H1 (cell line): ENCODE measurements at regions not wholly inside any gene's neighbourhood (a gene's known extent, or its start where the extent isn't known, plus 50 kb on each side); places are given as distances from the start of the nearest gene placed in this dataset.

ENCODE experiments used
- CTCF ChIA-PET: fragments of 300-600 bp; sonication (Branson Sonifier 250); formaldehyde crosslinking; loops from one replicate; lab custom pipeline; 2021; ENCODE audit not compliant: partially characterized antibody; lab: Charles Lee
- POLR2A ChIA-PET: fragments of 300-600 bp; sonication (Branson Sonifier 250); formaldehyde crosslinking; loops from one replicate; lab custom pipeline; 2021; ENCODE audit warnings: inconsistent platforms; ENCODE audit not compliant: partially characterized antibody; lab: Charles Lee
- DNase-seq, 2 experiments: peaks; one replicate each; pipeline versions ENCODE4 v3.0.0 to v3.0.0-alpha.2; 2010 to 2022; ENCODE audit warnings: low spot score in 2 of 2, low read depth in 1 of 2, mixed read lengths in 1 of 2
- FAIRE-seq: peaks from 2 replicates; lab custom pipeline; 2011; peaks lifted over from hg19 to GRCh38; lab: Jason Lieb, UNC
- H2AFZ ChIP-seq: 2 replicates; pipeline ENCODE4 v1.8.1; 2012; ENCODE audit warnings: low read length, inconsistent platforms
- H2AK5ac ChIP-seq: 2 replicates; pipeline ENCODE4 v1.6.1; 2013; ENCODE audit warnings: low read depth, low read length
- H2BK120ac ChIP-seq: replicated peaks from 2 replicates; pipeline ENCODE3; 2013; ENCODE audit warnings: low read depth, low read length, inconsistent platforms
- H2BK12ac ChIP-seq: 2 replicates; pipeline ENCODE4 v1.6.1; 2013; ENCODE audit warnings: low read depth, low read length
- H2BK15ac ChIP-seq: 2 replicates; pipeline ENCODE4 v1.6.1; 2013; ENCODE audit warnings: low read length
- H2BK20ac ChIP-seq: 2 replicates; pipeline ENCODE4 v1.6.1; 2013; ENCODE audit warnings: low read length
- H2BK5ac ChIP-seq: 2 replicates; pipeline ENCODE4 v1.6.1; 2013; ENCODE audit warnings: low read depth, low read length
- H3K14ac ChIP-seq: 2 replicates; pipeline ENCODE4 v1.6.1; 2013; ENCODE audit warnings: inconsistent platforms; ENCODE audit not compliant: insufficient read length
- H3K18ac ChIP-seq: 2 replicates; pipeline ENCODE4 v1.6.1; 2013; ENCODE audit warnings: low read length; ENCODE audit errors: extremely low read depth
- H3K23ac ChIP-seq: 2 replicates; pipeline ENCODE4 v1.6.1; 2013; ENCODE audit warnings: inconsistent platforms; ENCODE audit not compliant: insufficient read length
- H3K23me2 ChIP-seq: 2 replicates; pipeline ENCODE4 v1.6.1; 2013; ENCODE audit warnings: low read depth, low read length
- H3K27ac ChIP-seq: 2 replicates; pipeline ENCODE4 v1.6.1; 2011; ENCODE audit warnings: low read depth, low read length, inconsistent platforms
- H3K27me3 ChIP-seq, 4 experiments: replicated peaks in 1 of 4; 1 replicate in 1 of 4; 2 replicates in 3 of 4; pipeline versions ENCODE4 v1.6.1 to v1.8.1; 2011 to 2013; ENCODE audit warnings: low read length in 3 of 4, mild to moderate bottlenecking in 3 of 4, inconsistent platforms in 2 of 4, mixed read lengths in 2 of 4, moderate library complexity in 1 of 4; ENCODE audit not compliant: control insufficient read depth in 3 of 4, insufficient read depth in 3 of 4; ENCODE audit errors: extremely low read depth in 1 of 4
- H3K36me3 ChIP-seq, 4 experiments: 2 replicates each; pipeline versions ENCODE4 v1.6.1 to v1.8.1; 2011 to 2013; ENCODE audit warnings: mild to moderate bottlenecking in 4 of 4, low read length in 3 of 4, moderate library complexity in 2 of 4, control low read depth in 1 of 4, inconsistent platforms in 1 of 4; ENCODE audit not compliant: insufficient read depth in 4 of 4, control insufficient read depth in 2 of 4
- H3K4ac ChIP-seq: replicated peaks from 2 replicates; pipeline ENCODE3; 2013; ENCODE audit warnings: low read length, low read depth, mixed read lengths, inconsistent platforms; ENCODE audit not compliant: insufficient read length
- H3K4me1 ChIP-seq, 4 experiments: replicated peaks in 1 of 4; 1 replicate in 1 of 4; 2 replicates in 3 of 4; pipeline versions ENCODE4 v1.6.1 to v1.8.1; 2011 to 2013; ENCODE audit warnings: low read length in 3 of 4, inconsistent platforms in 2 of 4, mixed read lengths in 1 of 4; ENCODE audit not compliant: insufficient read depth in 4 of 4, control insufficient read depth in 3 of 4
- H3K4me2 ChIP-seq, 2 experiments: 2 replicates each; pipeline versions ENCODE4 v1.6.1 to v1.8.1; 2011 to 2013; ENCODE audit warnings: low read depth in 2 of 2, low read length in 2 of 2, control low read depth in 1 of 2, inconsistent platforms in 1 of 2, mild to moderate bottlenecking in 1 of 2; ENCODE audit not compliant: insufficient read depth in 1 of 2
- H3K4me3 ChIP-seq, 4 experiments: fragments of 200-600, 300-600 bp in 1 of 4; sonication (generic), shearing (Covaris generic), sonication (Bioruptor Twin) in 1 of 4; 2 replicates each; pipeline versions ENCODE4 v1.5.1 to v1.8.1; 2011 to 2016; ENCODE audit warnings: low read length in 4 of 4, low read depth in 3 of 4, control low read depth in 2 of 4, inconsistent platforms in 2 of 4, mild to moderate bottlenecking in 2 of 4, mixed read lengths in 1 of 4, moderate library complexity in 1 of 4; ENCODE audit not compliant: insufficient read depth in 2 of 4; ENCODE audit errors: extremely low read depth in 1 of 4
- H3K56ac ChIP-seq: replicated peaks from 2 replicates; pipeline ENCODE3; 2013; ENCODE audit warnings: low read depth, mild to moderate bottlenecking, mixed read lengths, low read length, inconsistent platforms; ENCODE audit not compliant: insufficient read length
- H3K79me1 ChIP-seq: 2 replicates; pipeline ENCODE4 v1.6.1; 2013; ENCODE audit warnings: low read depth, low read length, control low read depth
- H3K79me2 ChIP-seq, 2 experiments: 2 replicates each; pipeline versions ENCODE4 v1.6.1 to v1.8.1; 2012 to 2013; ENCODE audit warnings: low read length in 2 of 2, mild to moderate bottlenecking in 2 of 2, inconsistent platforms in 1 of 2; ENCODE audit not compliant: insufficient read depth in 2 of 2, control insufficient read depth in 1 of 2
- H3K9ac ChIP-seq, 4 experiments: replicated peaks in 1 of 4; 1 replicate in 1 of 4; 2 replicates in 3 of 4; pipeline versions ENCODE4 v1.6.1 to v1.8.1; 2011 to 2013; ENCODE audit warnings: low read depth in 3 of 4, low read length in 3 of 4, control low read depth in 2 of 4, mild to moderate bottlenecking in 2 of 4, moderate library complexity in 2 of 4, inconsistent platforms in 1 of 4; ENCODE audit errors: extremely low read depth in 1 of 4
- H3K9me3 ChIP-seq, 2 experiments: 2 replicates each; pipeline versions ENCODE4 v1.6.1 to v1.8.1; 2012 to 2013; ENCODE audit warnings: mild to moderate bottlenecking in 2 of 2, moderate library complexity in 2 of 2, control low read depth in 1 of 2, inconsistent platforms in 1 of 2, low read depth in 1 of 2, low read length in 1 of 2, mixed read lengths in 1 of 2; ENCODE audit not compliant: insufficient read depth in 2 of 2
- H4K20me1 ChIP-seq, 2 experiments: replicated peaks in 1 of 2; 2 replicates each; pipeline versions ENCODE3 to v1.8.1; 2011 to 2013; ENCODE audit warnings: inconsistent platforms in 2 of 2, low read length in 2 of 2, mild to moderate bottlenecking in 1 of 2; ENCODE audit not compliant: insufficient read depth in 2 of 2, control insufficient read depth in 1 of 2
- H4K5ac ChIP-seq: 2 replicates; pipeline ENCODE4 v1.6.1; 2013; ENCODE audit warnings: low read length, low read depth, mixed read lengths, inconsistent platforms; ENCODE audit not compliant: insufficient read length
- H4K8ac ChIP-seq: 2 replicates; pipeline ENCODE4 v1.8.0; 2013; ENCODE audit warnings: mild to moderate bottlenecking, moderate library complexity, low read length, inconsistent platforms; ENCODE audit not compliant: insufficient read depth; ENCODE audit errors: extremely low read depth
- H4K91ac ChIP-seq: replicated peaks from 2 replicates; pipeline ENCODE3; 2013; ENCODE audit warnings: low read length, mixed read lengths, inconsistent platforms; ENCODE audit not compliant: insufficient read length
- CREB1 ChIP-seq: IDR thresholded peaks from 2 replicates; pipeline ENCODE4 v1.6.1; 2012; ENCODE audit warnings: inconsistent platforms
- EZH2 ChIP-seq: fragments of 200-600 bp; sonication (generic); IDR thresholded peaks from 2 replicates; pipeline ENCODE4 v1.7.1; 2012; ENCODE audit warnings: low read depth, mild to moderate bottlenecking, moderate library complexity, low read length, inconsistent platforms; ENCODE audit not compliant: severe bottlenecking
- HDAC6 ChIP-seq: IDR thresholded peaks from one replicate; pipeline ENCODE4 v1.7.1; 2012; ENCODE audit warnings: low read depth, mild to moderate bottlenecking, inconsistent platforms, low read length, moderate library complexity
- JUN ChIP-seq: IDR thresholded peaks from 2 replicates; pipeline ENCODE4 v1.6.1; 2011; ENCODE audit warnings: low read depth, mild to moderate bottlenecking, improper control_type of control experiment, low read length
- NANOG ChIP-seq: IDR thresholded peaks from 2 replicates; pipeline ENCODE4 v1.6.1; 2011; ENCODE audit warnings: low read length, low read depth, mild to moderate bottlenecking, inconsistent platforms; ENCODE audit not compliant: insufficient read depth, poor library complexity, severe bottlenecking
- PHF8 ChIP-seq: fragments of 200-600 bp; sonication (generic); conservative IDR thresholded peaks from 2 replicates; pipeline ENCODE4 v1.7.1; 2012; ENCODE audit warnings: low read depth, mild to moderate bottlenecking, inconsistent platforms, low read length, moderate library complexity
- POLR2A ChIP-seq, 2 experiments: IDR thresholded peaks; 1 replicate in 1 of 2; 2 replicates in 1 of 2; pipeline ENCODE4 v1.6.1; 2011; ENCODE audit warnings: low read depth in 2 of 2, low read length in 2 of 2, mild to moderate bottlenecking in 2 of 2; ENCODE audit errors: control extremely low read depth in 1 of 2
- POU5F1 ChIP-seq: IDR thresholded peaks from 2 replicates; pipeline ENCODE4 v1.6.1; 2011; ENCODE audit warnings: low read depth, mild to moderate bottlenecking, low read length, moderate library complexity
- RAD21 ChIP-seq, 2 experiments: IDR thresholded peaks in 1 of 2; conservative IDR thresholded peaks in 1 of 2; 2 replicates each; pipeline ENCODE4 v1.6.1; 2011; ENCODE audit warnings: low read depth in 2 of 2, low read length in 2 of 2, improper control_type of control experiment in 1 of 2, inconsistent platforms in 1 of 2, mild to moderate bottlenecking in 1 of 2, moderate library complexity in 1 of 2
- SP1 ChIP-seq: IDR thresholded peaks from 2 replicates; pipeline ENCODE4 v1.6.1; 2011; ENCODE audit warnings: low read depth, low read length
- SRF ChIP-seq: IDR thresholded peaks from 2 replicates; pipeline ENCODE4 v1.6.1; 2011; ENCODE audit warnings: mild to moderate bottlenecking, low read depth, low read length, moderate library complexity
- YY1 ChIP-seq: IDR thresholded peaks from 2 replicates; pipeline ENCODE4 v1.6.1; 2011; ENCODE audit warnings: low read depth, mild to moderate bottlenecking, low read length
- WGBS, 2 experiments: shearing (Covaris generic) in 1 of 2; methylation state at CpG; one replicate each; pipeline versions ENCODE4 v1.1.6 to v1.1.7; 2013 to 2015; ENCODE audit warnings: low lambda C conversion rate in 2 of 2, mixed read lengths in 2 of 2, inconsistent platforms in 1 of 2, low coverage in 1 of 2, missing lambda C conversion rate in 1 of 2; ENCODE audit not compliant: insufficient replicate concordance in 2 of 2, insufficient coverage in 1 of 2, insufficient read length in 1 of 2; ENCODE audit errors: extremely low coverage in 1 of 2, missing lambda C conversion rate in 1 of 2; 5-methylcytosine and 5-hydroxymethylcytosine counted together
- TF ChIP-seq, protein P1 (sequence below): IDR thresholded peaks from 2 replicates; pipeline ENCODE4 v1.6.1; 2011; ENCODE audit warnings: low read length, improper control_type of control experiment

DNA sequence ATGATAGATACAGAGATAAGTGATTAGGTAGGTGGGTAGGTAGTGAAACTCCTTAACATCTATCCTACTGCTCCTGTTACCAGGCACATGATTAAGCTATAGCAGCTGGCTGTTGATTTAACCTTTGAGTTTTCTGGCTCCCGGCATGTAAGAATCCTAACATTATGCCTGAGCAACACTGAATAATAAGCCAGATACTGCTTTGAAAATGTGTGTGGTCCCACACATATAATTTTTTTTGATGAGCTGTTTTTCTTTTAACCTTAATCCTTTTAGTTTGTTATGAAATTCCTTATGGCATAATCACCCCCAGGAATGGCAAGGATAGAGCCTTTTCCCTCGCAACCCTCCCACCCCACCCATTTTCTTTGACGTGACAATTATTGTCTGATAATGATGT, 104.2 kb upstream of the NEUROD1 start:
- no peak overlapping the region for H3K4ac ChIP-seq
- no peak overlapping the region for H2BK5ac ChIP-seq
- no peak overlapping the region for H3K14ac ChIP-seq
- no peaks in the 10 kb centered on the region for H3K79me2 ChIP-seq
- H3K18ac ChIP-seq = no peak overlapping the region
- H4K20me1 ChIP-seq = no peaks in the 10 kb centered on the region
- no peak for FAIRE-seq
- 91% methylated on average over 3 of the region's 3 CpGs; no CpG with 5 or more reads in 1 of the 2 experiments for WGBS, 2 experiments
- H3K79me1 ChIP-seq = no peaks in the 10 kb centered on the region
- no peak overlapping the region for H3K4me2 ChIP-seq
- no peak overlapping the region for H2AFZ ChIP-seq
- H3K4me1 ChIP-seq = no peaks in the 10 kb centered on the region
- peaks cover 0 to 1% (median 0%) of the 10 kb centered on the region in 4 experiments; a peak in 1 of 7 replicates for H3K27me3 ChIP-seq
- H3K23me2 ChIP-seq = no peaks in the 10 kb centered on the region
- H3K27ac ChIP-seq = no peak overlapping the region
- H4K91ac ChIP-seq = no peak overlapping the region
- no peak overlapping the region for H2BK20ac ChIP-seq
- no peak overlapping the region for H3K4me3 ChIP-seq
- DNase-seq = no peak
- no peak overlapping the region for H3K23ac ChIP-seq
- no peak overlapping the region for H2BK15ac ChIP-seq
- H3K9me3 ChIP-seq = no peaks in the 10 kb centered on the region
- no peak overlapping the region for H4K8ac ChIP-seq
- no peak overlapping the region for H3K9ac ChIP-seq
- ChIA-PET POLR2A (no interaction called here), CTCF (interaction anchor here (0.8 to 1.0 kb wide), 2 partner anchors 9 to 31 kb away, joined by 3 to 4 read pairs; no protein-coding TSS in a partner anchor)
- H4K5ac ChIP-seq = no peak overlapping the region
- H2AK5ac ChIP-seq = no peak overlapping the region
- no peak overlapping the region for H2BK120ac ChIP-seq
- H3K36me3 ChIP-seq = no peaks in the 10 kb centered on the region
- no peak overlapping the region for H2BK12ac ChIP-seq
- H3K56ac ChIP-seq = no peak overlapping the region
- TF ChIP-seq SP1 = no peak
- TF ChIP-seq JUN = no peak
- TF ChIP-seq RAD21 (IDR thresholded peaks at IDR 0.05 in 1 of 2, conservative IDR thresholded peaks at IDR 0.05 in 1 of 2; ENCODE audit: low read depth in 2 of 2, low read length in 2 of 2) = no peak
- TF ChIP-seq, protein P1, sequence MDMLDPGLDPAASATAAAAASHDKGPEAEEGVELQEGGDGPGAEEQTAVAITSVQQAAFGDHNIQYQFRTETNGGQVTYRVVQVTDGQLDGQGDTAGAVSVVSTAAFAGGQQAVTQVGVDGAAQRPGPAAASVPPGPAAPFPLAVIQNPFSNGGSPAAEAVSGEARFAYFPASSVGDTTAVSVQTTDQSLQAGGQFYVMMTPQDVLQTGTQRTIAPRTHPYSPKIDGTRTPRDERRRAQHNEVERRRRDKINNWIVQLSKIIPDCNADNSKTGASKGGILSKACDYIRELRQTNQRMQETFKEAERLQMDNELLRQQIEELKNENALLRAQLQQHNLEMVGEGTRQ = no peak
- no peak for TF ChIP-seq SRF
- TF ChIP-seq HDAC6 = no peak
- no peak for TF ChIP-seq PHF8
- TF ChIP-seq POLR2A (IDR thresholded peaks at IDR 0.05; ENCODE audit: control extremely low read depth in 1 of 2, low read depth in 2 of 2, low read length in 2 of 2) = no peak
- no peak for TF ChIP-seq NANOG
- TF ChIP-seq YY1 = no peak
- TF ChIP-seq EZH2 = no peak
- TF ChIP-seq CREB1 = no peak
- TF ChIP-seq POU5F1 = no peak
